ENCODE measurements at regions not wholly inside any gene's neighbourhood (a gene's known extent, or its start where the extent isn't known, plus 50 kb on each side); places are given as distances from the start of the nearest gene placed in this dataset.

GRCh38 chr15:69631005-69631404 lies 178.4 kb downstream of the RPLP1 start:
- POLR2A ChIA-PET (ENCODE audit: unreplicated experiment), result no interaction called here
- no peaks in the 10 kb centered on the region for H3K4me1 ChIP-seq (ENCODE audit: control insufficient read depth, insufficient read depth, low read length)
- CTCF ChIA-PET, result no interaction called here
- no peak overlapping the region for H4K5ac ChIP-seq (ENCODE audit: low read depth, low read length)
- H4K8ac ChIP-seq (ENCODE audit: low read depth in 2 of 2, low read length in 2 of 2), result no peak overlapping the region
- no peaks in the 10 kb centered on the region for H3K36me3 ChIP-seq (ENCODE audit: control insufficient read depth, insufficient read depth, low read length)
- ATAC-seq (ENCODE audit: low read depth) (no peak), DNase-seq (no peak)
- 0 out of 2 replicates have a peak, but pooled peaks cover 3% of the 10 kb centered on the region for H3K9me1 ChIP-seq (ENCODE audit: insufficient read depth, low read length)
- no peak overlapping the region for H3K4me2 ChIP-seq (ENCODE audit: low read depth, low read length)
- H3K14ac ChIP-seq (replicated peaks; ENCODE audit: low read depth, low read length), result no peak overlapping the region
- no peak overlapping the region for H2AK5ac ChIP-seq (ENCODE audit: low read depth, low read length)
- no peak overlapping the region for H2BK120ac ChIP-seq (ENCODE audit: low read depth, low read length)
- dilution Hi-C loops (cut with HindIII; ENCODE audit: low sequenced_read_pairs, unreplicated experiment) (no loop called here), intact Hi-C loops (cut with micrococcal nuclease) (no loop called here), in situ Hi-C loops (cut with MboI; ENCODE audit: low sequenced_read_pairs) (no loop called here)
- H3K27me3 ChIP-seq (ENCODE audit: control insufficient read depth, insufficient read depth, low read length), result peaks cover 53% of the 10 kb centered on the region
- BruUV-seq (replicated peaks), result no TSS peak
- H3K18ac ChIP-seq (ENCODE audit: low read depth, low read length), result no peak overlapping the region
- H3K56ac ChIP-seq (ENCODE audit: extremely low read depth, insufficient read depth, low read length), result no peak overlapping the region
- 0 out of 2 replicates have a peak, but pooled peaks cover 2% of the 10 kb centered on the region for H3K9me3 ChIP-seq (ENCODE audit: control insufficient read depth, insufficient read depth, low read length)
- no peak overlapping the region for H2AFZ ChIP-seq (replicated peaks; ENCODE audit: low read length, poor library complexity)
- no peak overlapping the region for H3K27ac ChIP-seq (ENCODE audit: insufficient read depth, low read length)
- no peak overlapping the region for H3K9ac ChIP-seq (ENCODE audit: low read depth, low read length)
- no peak overlapping the region for H3K4me3 ChIP-seq (ENCODE audit: insufficient read depth, low read depth, low read length)
- no peak overlapping the region for H2AK9ac ChIP-seq (replicated peaks; ENCODE audit: low read depth, low read length, poor library complexity)
- no peak overlapping the region for H2BK20ac ChIP-seq (ENCODE audit: low read depth, low read length)
- TF ChIP-seq FOS (IDR thresholded peaks at IDR 0.05; ENCODE audit: low read depth, low read length), result no peak
- TF ChIP-seq, protein P1, sequence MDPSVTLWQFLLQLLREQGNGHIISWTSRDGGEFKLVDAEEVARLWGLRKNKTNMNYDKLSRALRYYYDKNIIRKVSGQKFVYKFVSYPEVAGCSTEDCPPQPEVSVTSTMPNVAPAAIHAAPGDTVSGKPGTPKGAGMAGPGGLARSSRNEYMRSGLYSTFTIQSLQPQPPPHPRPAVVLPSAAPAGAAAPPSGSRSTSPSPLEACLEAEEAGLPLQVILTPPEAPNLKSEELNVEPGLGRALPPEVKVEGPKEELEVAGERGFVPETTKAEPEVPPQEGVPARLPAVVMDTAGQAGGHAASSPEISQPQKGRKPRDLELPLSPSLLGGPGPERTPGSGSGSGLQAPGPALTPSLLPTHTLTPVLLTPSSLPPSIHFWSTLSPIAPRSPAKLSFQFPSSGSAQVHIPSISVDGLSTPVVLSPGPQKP (IDR thresholded peaks at IDR 0.05; ENCODE audit: borderline replicate concordance, low read depth, low read length), result no peak
- H3K4ac ChIP-seq (ENCODE audit: low read depth, low read length), result no peak overlapping the region
- H3K23ac ChIP-seq (ENCODE audit: low read depth, low read length), result no peak overlapping the region
- no peak overlapping the region for H4K91ac ChIP-seq (ENCODE audit: insufficient read depth, low read depth, low read length)
- no peak overlapping the region for H2BK5ac ChIP-seq (ENCODE audit: low read depth, low read length, poor library complexity, severe bottlenecking)
- WGBS, 2 experiments (ENCODE audit: extremely low coverage in 2 of 2, insufficient read length in 1 of 2), result 80% methylated on average over 1 of the region's 6 CpGs; no CpG with 5 or more reads in 1 of the 2 experiments
- no peaks in the 10 kb centered on the region for H4K20me1 ChIP-seq (ENCODE audit: insufficient read depth, low read length)
- H2BK15ac ChIP-seq (ENCODE audit: low read depth, low read length), result no peak overlapping the region
- H3K79me1 ChIP-seq (ENCODE audit: low read depth in 1 of 2, low read length in 2 of 2), result no peaks in the 10 kb centered on the region
